IMR-90 (cell line): ENCODE measurements at regions not wholly inside any gene's neighbourhood (a gene's known extent, or its start where the extent isn't known, plus 50 kb on each side); places are given as distances from the start of the nearest gene placed in this dataset.

Source experiments
- ATAC-seq: fragments of 200-7000 bp; cut with Tn5 transposase; 2 replicates; pipeline ENCODE4 v1.9.1; 2020; ENCODE audit warnings: low read depth, mild to moderate bottlenecking, moderate library complexity
- BruUV-seq: library from RNA; stranded (reverse); fragments of 400-500 nt; replicated peaks from 2 replicates; lab custom pipeline; 2021; lab: Mats Ljungman, UMichigan
- CTCF ChIA-PET: fragments of 300-600 bp; formaldehyde crosslinking; extraction: SDS; loops from one replicate; lab custom pipeline; 2021; ENCODE audit warnings: antibody characterized with exemption; lab: Yijun Ruan, JAX
- POLR2A ChIA-PET: fragments of 300-600 bp; sonication (Branson Sonifier 250); formaldehyde crosslinking; loops from one replicate; lab custom pipeline; 2022; ENCODE audit warnings: antibody characterized with exemption; ENCODE audit not compliant: unreplicated experiment; lab: Charles Lee
- DNase-seq: peaks from one replicate; pipeline ENCODE4 v3.0.0; 2013
- H2AFZ ChIP-seq: replicated peaks from 2 replicates; pipeline ENCODE3; 2013; ENCODE audit warnings: low read length, mild to moderate bottlenecking; ENCODE audit not compliant: poor library complexity
- H2AK5ac ChIP-seq: 2 replicates; pipeline ENCODE4 v1.6.1; 2013; ENCODE audit warnings: low read depth, low read length, inconsistent platforms
- H2AK9ac ChIP-seq: replicated peaks from 2 replicates; pipeline ENCODE3; 2013; ENCODE audit warnings: mild to moderate bottlenecking, low read depth, low read length, moderate library complexity; ENCODE audit not compliant: poor library complexity
- H2BK120ac ChIP-seq: 2 replicates; pipeline ENCODE4 v1.6.1; 2013; ENCODE audit warnings: low read depth, low read length, inconsistent platforms
- H2BK15ac ChIP-seq: 3 replicates; pipeline ENCODE4 v1.6.1; 2013; ENCODE audit warnings: low read depth, low read length, inconsistent platforms
- H2BK20ac ChIP-seq: 2 replicates; pipeline ENCODE4 v1.6.1; 2013; ENCODE audit warnings: low read depth, mild to moderate bottlenecking, inconsistent platforms, low read length, moderate library complexity
- H2BK5ac ChIP-seq: 2 replicates; pipeline ENCODE4 v1.6.1; 2013; ENCODE audit warnings: mild to moderate bottlenecking, low read depth, low read length, inconsistent platforms; ENCODE audit not compliant: poor library complexity, severe bottlenecking
- H3K14ac ChIP-seq: replicated peaks from 2 replicates; pipeline ENCODE4 v1.6.1; 2013; ENCODE audit warnings: low read depth, low read length, inconsistent platforms
- H3K18ac ChIP-seq: 2 replicates; pipeline ENCODE4 v1.6.1; 2013; ENCODE audit warnings: low read depth, low read length, control low read depth
- H3K23ac ChIP-seq: 2 replicates; pipeline ENCODE4 v1.6.1; 2013; ENCODE audit warnings: low read depth, low read length, inconsistent platforms
- H3K27ac ChIP-seq: 2 replicates; pipeline ENCODE4 v1.5.1; 2013; ENCODE audit warnings: mild to moderate bottlenecking, control low read depth, low read length; ENCODE audit not compliant: insufficient read depth
- H3K27me3 ChIP-seq: 2 replicates; pipeline ENCODE4 v1.6.1; 2013; ENCODE audit warnings: low read length; ENCODE audit not compliant: control insufficient read depth, insufficient read depth
- H3K36me3 ChIP-seq: 2 replicates; pipeline ENCODE4 v1.6.1; 2013; ENCODE audit warnings: low read length, mixed read lengths; ENCODE audit not compliant: control insufficient read depth, insufficient read depth
- H3K4ac ChIP-seq: 2 replicates; pipeline ENCODE4 v1.6.1; 2013; ENCODE audit warnings: low read depth, low read length, inconsistent platforms
- H3K4me1 ChIP-seq: 2 replicates; pipeline ENCODE4 v1.6.1; 2013; ENCODE audit warnings: low read length, mixed read lengths; ENCODE audit not compliant: control insufficient read depth, insufficient read depth
- H3K4me2 ChIP-seq: 2 replicates; pipeline ENCODE4 v1.6.1; 2013; ENCODE audit warnings: low read depth, mild to moderate bottlenecking, control low read depth, low read length, moderate library complexity
- H3K4me3 ChIP-seq: 2 replicates; pipeline ENCODE4 v1.5.1; 2013; ENCODE audit warnings: low read depth, mild to moderate bottlenecking, control low read depth, low read length, moderate library complexity; ENCODE audit not compliant: insufficient read depth
- H3K56ac ChIP-seq: 2 replicates; pipeline ENCODE4 v1.6.1; 2013; ENCODE audit warnings: low read length, inconsistent platforms; ENCODE audit not compliant: insufficient read depth; ENCODE audit errors: extremely low read depth
- H3K79me1 ChIP-seq, 2 experiments: 2 replicates each; pipeline ENCODE4 v1.6.1; 2013; ENCODE audit warnings: low read length in 2 of 2, inconsistent platforms in 1 of 2, low read depth in 1 of 2
- H3K9ac ChIP-seq: 2 replicates; pipeline ENCODE4 v1.6.1; 2013; ENCODE audit warnings: low read depth, low read length, control low read depth
- H3K9me1 ChIP-seq: 2 replicates; pipeline ENCODE4 v1.6.1; 2013; ENCODE audit warnings: low read length, inconsistent platforms; ENCODE audit not compliant: insufficient read depth
- H3K9me3 ChIP-seq: 2 replicates; pipeline ENCODE4 v1.6.1; 2013; ENCODE audit warnings: low read length; ENCODE audit not compliant: control insufficient read depth, insufficient read depth
- H4K20me1 ChIP-seq: 2 replicates; pipeline ENCODE4 v1.6.1; 2013; ENCODE audit warnings: low read length, inconsistent platforms; ENCODE audit not compliant: insufficient read depth
- H4K5ac ChIP-seq: 2 replicates; pipeline ENCODE4 v1.6.1; 2013; ENCODE audit warnings: mild to moderate bottlenecking, low read depth, low read length, control low read depth
- H4K8ac ChIP-seq, 2 experiments: 2 replicates each; pipeline ENCODE4 v1.6.1; 2013; ENCODE audit warnings: low read depth in 2 of 2, low read length in 2 of 2, control low read depth in 1 of 2, inconsistent platforms in 1 of 2
- H4K91ac ChIP-seq: 2 replicates; pipeline ENCODE4 v1.6.1; 2013; ENCODE audit warnings: low read depth, low read length, inconsistent platforms; ENCODE audit not compliant: insufficient read depth
- BHLHE40 ChIP-seq: fragments of 150-350 bp; IDR thresholded peaks from 2 replicates; pipeline ENCODE4 v1.6.1; 2016; ENCODE audit warnings: mild to moderate bottlenecking, low read depth, low read length
- CEBPB ChIP-seq: IDR thresholded peaks from 2 replicates; pipeline ENCODE4 v1.6.1; 2012; ENCODE audit warnings: low read depth, low read length, improper control_type of control experiment
- CHD1 ChIP-seq: IDR thresholded peaks from 2 replicates; pipeline ENCODE4 v1.6.1; 2012; ENCODE audit warnings: low read depth, low read length, improper control_type of control experiment
- FOS ChIP-seq: fragments of 150-350 bp; IDR thresholded peaks from 2 replicates; pipeline ENCODE4 v1.6.1; 2016; ENCODE audit warnings: low read depth, low read length
- MAFK ChIP-seq: IDR thresholded peaks from 2 replicates; pipeline ENCODE4 v1.6.1; 2012; ENCODE audit warnings: low read depth, low read length, improper control_type of control experiment
- NFE2L2 ChIP-seq: fragments of 150-350 bp; IDR thresholded peaks from 2 replicates; pipeline ENCODE4 v1.6.1; 2016; ENCODE audit warnings: low read depth, mild to moderate bottlenecking, low read length
- POLR2A ChIP-seq: IDR thresholded peaks from 2 replicates; pipeline ENCODE4 v1.6.1; 2012; ENCODE audit warnings: mild to moderate bottlenecking, low read depth, low read length
- RAD21 ChIP-seq: IDR thresholded peaks from 2 replicates; pipeline ENCODE4 v1.6.1; 2012; ENCODE audit warnings: low read length, improper control_type of control experiment
- RFX5 ChIP-seq: IDR thresholded peaks from 2 replicates; pipeline ENCODE4 v1.8.0; 2012; ENCODE audit warnings: low read depth, mild to moderate bottlenecking, low read length, moderate library complexity
- SMC3 ChIP-seq: fragments of 150-350 bp; IDR thresholded peaks from 2 replicates; pipeline ENCODE4 v1.6.1; 2016; ENCODE audit warnings: low read depth, mild to moderate bottlenecking, antibody characterized with exemption, low read length, moderate library complexity
- WGBS, 2 experiments: methylation state at CpG; one replicate each; pipeline versions ENCODE4 v1.1.5 to v1.1.7; 2013; ENCODE audit warnings: missing lambda C conversion rate in 2 of 2; ENCODE audit not compliant: insufficient read length in 1 of 2; ENCODE audit errors: extremely low coverage in 2 of 2; 5-methylcytosine and 5-hydroxymethylcytosine counted together
- dilution Hi-C: fragments of 300-500 bp; cut with HindIII; formaldehyde crosslinking; loops from one replicate; pipeline ENCODE4 v1.14.3; 2018; ENCODE audit warnings: low sequenced_read_pairs; ENCODE audit not compliant: unreplicated experiment
- in situ Hi-C: fragments of 300-500 bp; cut with MboI; formaldehyde crosslinking; loops from 3 replicates; pipeline ENCODE4 v1.14.3; 2019; ENCODE audit warnings: low sequenced_read_pairs, inconsistent platforms, mixed read lengths
- intact Hi-C: fragments of 100-400 bp; cut with micrococcal nuclease; formaldehyde crosslinking; loops from 2 replicates; pipeline ENCODE4 v1.10.0; 2022
- TF ChIP-seq, protein P1 (sequence below): fragments of 150-350 bp; IDR thresholded peaks from 2 replicates; pipeline ENCODE4 v1.6.1; 2016; ENCODE audit warnings: low read depth, mild to moderate bottlenecking, low read length, moderate library complexity, borderline replicate concordance
- TF ChIP-seq, protein P2 (sequence below): conservative IDR thresholded peaks from 2 replicates; pipeline ENCODE4 v1.5.1; 2012; ENCODE audit warnings: mild to moderate bottlenecking, low read depth, low read length, improper control_type of control experiment

GRCh38 chr11:26851291-26851690 lies 129.4 kb upstream of the SLC5A12 start:
- H2AFZ ChIP-seq: no peak overlapping the region
- no peak overlapping the region for H2BK120ac ChIP-seq
- H3K9me1 ChIP-seq: no peaks in the 10 kb centered on the region
- no peak overlapping the region for H3K4me2 ChIP-seq
- no peak overlapping the region for H2BK20ac ChIP-seq
- no TSS peak for BruUV-seq
- TF ChIP-seq POLR2A: no peak
- no peak for TF ChIP-seq CHD1
- TF ChIP-seq, protein P1, sequence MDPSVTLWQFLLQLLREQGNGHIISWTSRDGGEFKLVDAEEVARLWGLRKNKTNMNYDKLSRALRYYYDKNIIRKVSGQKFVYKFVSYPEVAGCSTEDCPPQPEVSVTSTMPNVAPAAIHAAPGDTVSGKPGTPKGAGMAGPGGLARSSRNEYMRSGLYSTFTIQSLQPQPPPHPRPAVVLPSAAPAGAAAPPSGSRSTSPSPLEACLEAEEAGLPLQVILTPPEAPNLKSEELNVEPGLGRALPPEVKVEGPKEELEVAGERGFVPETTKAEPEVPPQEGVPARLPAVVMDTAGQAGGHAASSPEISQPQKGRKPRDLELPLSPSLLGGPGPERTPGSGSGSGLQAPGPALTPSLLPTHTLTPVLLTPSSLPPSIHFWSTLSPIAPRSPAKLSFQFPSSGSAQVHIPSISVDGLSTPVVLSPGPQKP: no peak
- no peak for TF ChIP-seq FOS
- TF ChIP-seq RAD21: no peak
- TF ChIP-seq, protein P2, sequence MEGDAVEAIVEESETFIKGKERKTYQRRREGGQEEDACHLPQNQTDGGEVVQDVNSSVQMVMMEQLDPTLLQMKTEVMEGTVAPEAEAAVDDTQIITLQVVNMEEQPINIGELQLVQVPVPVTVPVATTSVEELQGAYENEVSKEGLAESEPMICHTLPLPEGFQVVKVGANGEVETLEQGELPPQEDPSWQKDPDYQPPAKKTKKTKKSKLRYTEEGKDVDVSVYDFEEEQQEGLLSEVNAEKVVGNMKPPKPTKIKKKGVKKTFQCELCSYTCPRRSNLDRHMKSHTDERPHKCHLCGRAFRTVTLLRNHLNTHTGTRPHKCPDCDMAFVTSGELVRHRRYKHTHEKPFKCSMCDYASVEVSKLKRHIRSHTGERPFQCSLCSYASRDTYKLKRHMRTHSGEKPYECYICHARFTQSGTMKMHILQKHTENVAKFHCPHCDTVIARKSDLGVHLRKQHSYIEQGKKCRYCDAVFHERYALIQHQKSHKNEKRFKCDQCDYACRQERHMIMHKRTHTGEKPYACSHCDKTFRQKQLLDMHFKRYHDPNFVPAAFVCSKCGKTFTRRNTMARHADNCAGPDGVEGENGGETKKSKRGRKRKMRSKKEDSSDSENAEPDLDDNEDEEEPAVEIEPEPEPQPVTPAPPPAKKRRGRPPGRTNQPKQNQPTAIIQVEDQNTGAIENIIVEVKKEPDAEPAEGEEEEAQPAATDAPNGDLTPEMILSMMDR: no peak
- no peak for TF ChIP-seq RFX5
- no peak for TF ChIP-seq CEBPB
- TF ChIP-seq BHLHE40: no peak
- TF ChIP-seq MAFK: no peak
- no peak for TF ChIP-seq SMC3
- TF ChIP-seq NFE2L2: no peak
- no peaks in the 10 kb centered on the region for H3K79me1 ChIP-seq
- H4K20me1 ChIP-seq: no peaks in the 10 kb centered on the region
- dilution Hi-C loops (no loop called here), in situ Hi-C loops (no loop called here), intact Hi-C loops (no loop called here)
- H3K18ac ChIP-seq: no peak overlapping the region
- H3K27me3 ChIP-seq: no peaks in the 10 kb centered on the region
- ChIA-PET CTCF (no interaction called here), POLR2A (no interaction called here)
- no peak overlapping the region for H3K4ac ChIP-seq
- H3K9me3 ChIP-seq: no peaks in the 10 kb centered on the region
- H3K27ac ChIP-seq: no peak overlapping the region
- no peak overlapping the region for H3K56ac ChIP-seq
- no peaks in the 10 kb centered on the region for H3K36me3 ChIP-seq
- no peak overlapping the region for H4K5ac ChIP-seq
- no peak overlapping the region for H3K14ac ChIP-seq
- H2AK5ac ChIP-seq: no peak overlapping the region
- DNase-seq (no peak), ATAC-seq (no peak)
- H3K9ac ChIP-seq: no peak overlapping the region
- H3K4me3 ChIP-seq: no peak overlapping the region
- no peak overlapping the region for H2AK9ac ChIP-seq
- no peak overlapping the region for H4K8ac ChIP-seq
- peaks cover 3% of the 10 kb centered on the region; the same call in 1 of the 2 replicates for H3K4me1 ChIP-seq
- no peak overlapping the region for H3K23ac ChIP-seq
- no peak overlapping the region for H4K91ac ChIP-seq
- no peak overlapping the region for H2BK15ac ChIP-seq
- H2BK5ac ChIP-seq: no peak overlapping the region
- WGBS, 2 experiments: 100% methylated on average over 1 of the region's 3 CpGs; no CpG with 5 or more reads in 1 of the 2 experiments
